ENCODE measurements at regions not wholly inside any gene's neighbourhood (a gene's known extent, or its start where the extent isn't known, plus 50 kb on each side); places are given as distances from the start of the nearest gene placed in this dataset.

- no peak for DNase-seq (ENCODE audit: low spot score in 2 of 2)
- H3K4me1 Mint-ChIP-seq, result peaks cover 4% of the 10 kb centered on the region
- no peak overlapping the region for H3K4me3 Mint-ChIP-seq
- H3K27me3 Mint-ChIP-seq, result peaks cover 27% of the 10 kb centered on the region
- H3K36me3 Mint-ChIP-seq (ENCODE audit: insufficient read depth), result peaks cover 2% of the 10 kb centered on the region
- no peak for ATAC-seq (replicated peaks; ENCODE audit: extremely low read depth, poor library complexity, severe bottlenecking)
- no peak overlapping the region for H3K27ac Mint-ChIP-seq (ENCODE audit: low read depth)
- H3K9me3 Mint-ChIP-seq, result no peaks in the 10 kb centered on the region
Observed at GRCh38 chr22:44429941-44430587, 68.0 kb downstream of the RTL6 start.

- DNase-seq (ENCODE audit: low spot score in 2 of 2), result no peak
- Mint-ChIP-seq H3K4me1 (peaks cover 4% of the 10 kb centered on the region), H3K9me3 (no peaks in the 10 kb centered on the region), H3K4me3 (no peak overlapping the region), H3K36me3 (ENCODE audit: insufficient read depth) (peaks cover 2% of the 10 kb centered on the region), H3K27me3 (peaks cover 36% of the 10 kb centered on the region), H3K27ac (ENCODE audit: low read depth) (no peak overlapping the region)
- no peak for ATAC-seq (replicated peaks; ENCODE audit: extremely low read depth, poor library complexity, severe bottlenecking)
Observed at GRCh38 chr22:44428941-44429830, 68.8 kb downstream of the RTL6 start.

- Mint-ChIP-seq H3K4me1 (peaks cover 4% of the 10 kb centered on the region), H3K36me3 (ENCODE audit: insufficient read depth) (peaks cover 2% of the 10 kb centered on the region), H3K27me3 (peaks cover 49% of the 10 kb centered on the region), H3K4me3 (no peak overlapping the region), H3K27ac (ENCODE audit: low read depth) (no peak overlapping the region), H3K9me3 (no peaks in the 10 kb centered on the region)
- ATAC-seq (replicated peaks; ENCODE audit: extremely low read depth, poor library complexity, severe bottlenecking), result no peak
- DNase-seq (ENCODE audit: low spot score in 2 of 2), result no peak
Observed at GRCh38 chr22:44427611-44428470, 70.2 kb downstream of the RTL6 start.

GRCh38 chr22:44426981-44427380 lies 71.1 kb downstream of the RTL6 start:
- Mint-ChIP-seq H3K27ac (ENCODE audit: low read depth) (no peak overlapping the region), H3K4me3 (no peak overlapping the region), H3K27me3 (peaks cover 58% of the 10 kb centered on the region), H3K36me3 (ENCODE audit: insufficient read depth) (peaks cover 2% of the 10 kb centered on the region), H3K9me3 (no peaks in the 10 kb centered on the region), H3K4me1 (peaks cover 3% of the 10 kb centered on the region)
- DNase-seq (ENCODE audit: low spot score in 2 of 2), result no peak
- no peak for ATAC-seq (replicated peaks; ENCODE audit: extremely low read depth, poor library complexity, severe bottlenecking)

- ATAC-seq (replicated peaks; ENCODE audit: extremely low read depth, poor library complexity, severe bottlenecking) (no peak), DNase-seq (ENCODE audit: low spot score in 2 of 2) (no peak)
- Mint-ChIP-seq H3K4me1 (no peaks in the 10 kb centered on the region), H3K27me3 (peaks cover 71% of the 10 kb centered on the region), H3K27ac (ENCODE audit: low read depth) (no peak overlapping the region), H3K9me3 (no peaks in the 10 kb centered on the region), H3K36me3 (ENCODE audit: insufficient read depth) (peaks cover 2% of the 10 kb centered on the region), H3K4me3 (no peak overlapping the region)
Observed at GRCh38 chr22:44425694-44426045, 72.4 kb downstream of the RTL6 start.

- Mint-ChIP-seq H3K27me3 (peaks cover 77% of the 10 kb centered on the region), H3K4me1 (no peaks in the 10 kb centered on the region), H3K4me3 (no peak overlapping the region), H3K27ac (ENCODE audit: low read depth) (no peak overlapping the region), H3K9me3 (peaks cover under 1% of the 10 kb centered on the region), H3K36me3 (ENCODE audit: insufficient read depth) (peaks cover 2% of the 10 kb centered on the region)
- ATAC-seq (replicated peaks; ENCODE audit: extremely low read depth, poor library complexity, severe bottlenecking) (no peak), DNase-seq (ENCODE audit: low spot score in 2 of 2) (no peak)
Observed at GRCh38 chr22:44424867-44425693, 73.0 kb downstream of the RTL6 start.

GRCh38 chr22:44424359-44424682 lies 73.7 kb downstream of the RTL6 start:
- H3K4me3 Mint-ChIP-seq, result no peak overlapping the region
- H3K4me1 Mint-ChIP-seq, result no peaks in the 10 kb centered on the region
- H3K36me3 Mint-ChIP-seq (ENCODE audit: insufficient read depth), result peaks cover 1% of the 10 kb centered on the region
- DNase-seq (ENCODE audit: low spot score in 2 of 2) (no peak), ATAC-seq (replicated peaks; ENCODE audit: extremely low read depth, poor library complexity, severe bottlenecking) (no peak)
- peaks cover 80% of the 10 kb centered on the region for H3K27me3 Mint-ChIP-seq
- peaks cover 8% of the 10 kb centered on the region for H3K9me3 Mint-ChIP-seq
- H3K27ac Mint-ChIP-seq (ENCODE audit: low read depth), result peak overlapping the region; percentile 73

GRCh38 chr22:44423556-44424358 lies 74.3 kb downstream of the RTL6 start:
- Mint-ChIP-seq H3K27ac (ENCODE audit: low read depth) (peak overlapping the region; percentile 73), H3K36me3 (ENCODE audit: insufficient read depth) (no peaks in the 10 kb centered on the region), H3K4me3 (no peak overlapping the region), H3K27me3 (peaks cover 80% of the 10 kb centered on the region), H3K4me1 (no peaks in the 10 kb centered on the region), H3K9me3 (peaks cover 9% of the 10 kb centered on the region)
- ATAC-seq (replicated peaks; ENCODE audit: extremely low read depth, poor library complexity, severe bottlenecking) (no peak), DNase-seq (ENCODE audit: low spot score in 2 of 2) (no peak)

- H3K27me3 Mint-ChIP-seq, result peaks cover 81% of the 10 kb centered on the region
- ATAC-seq (replicated peaks; ENCODE audit: extremely low read depth, poor library complexity, severe bottlenecking), result no peak
- H3K4me1 Mint-ChIP-seq, result no peaks in the 10 kb centered on the region
- no peaks in the 10 kb centered on the region for H3K36me3 Mint-ChIP-seq (ENCODE audit: insufficient read depth)
- no peak for DNase-seq (ENCODE audit: low spot score in 2 of 2)
- H3K4me3 Mint-ChIP-seq, result no peak overlapping the region
- H3K9me3 Mint-ChIP-seq, result peaks cover 9% of the 10 kb centered on the region
- H3K27ac Mint-ChIP-seq (ENCODE audit: low read depth), result no peak overlapping the region
Observed at GRCh38 chr22:44422746-44423380, 75.2 kb downstream of the RTL6 start.

- peaks cover 21% of the 10 kb centered on the region for H3K9me3 Mint-ChIP-seq
- DNase-seq (ENCODE audit: low spot score in 2 of 2) (no peak), ATAC-seq (replicated peaks; ENCODE audit: extremely low read depth, poor library complexity, severe bottlenecking) (no peak)
- H3K27me3 Mint-ChIP-seq, result peaks cover 73% of the 10 kb centered on the region
- H3K27ac Mint-ChIP-seq (ENCODE audit: low read depth), result no peak overlapping the region
- H3K4me3 Mint-ChIP-seq, result no peak overlapping the region
- no peaks in the 10 kb centered on the region for H3K4me1 Mint-ChIP-seq
- H3K36me3 Mint-ChIP-seq (ENCODE audit: insufficient read depth), result no peaks in the 10 kb centered on the region
Observed at GRCh38 chr22:44419429-44419828, 78.6 kb downstream of the RTL6 start.

GRCh38 chr22:44413211-44413610 lies 84.8 kb downstream of the RTL6 start:
- no peak overlapping the region for H3K27ac Mint-ChIP-seq (ENCODE audit: low read depth)
- H3K9me3 Mint-ChIP-seq, result peaks cover 11% of the 10 kb centered on the region
- DNase-seq (ENCODE audit: low spot score in 2 of 2) (no peak), ATAC-seq (replicated peaks; ENCODE audit: extremely low read depth, poor library complexity, severe bottlenecking) (no peak)
- peaks cover 3% of the 10 kb centered on the region for H3K36me3 Mint-ChIP-seq (ENCODE audit: insufficient read depth)
- H3K27me3 Mint-ChIP-seq, result peaks cover 32% of the 10 kb centered on the region
- no peaks in the 10 kb centered on the region for H3K4me1 Mint-ChIP-seq
- no peak overlapping the region for H3K4me3 Mint-ChIP-seq

Data from central memory CD8-positive, alpha-beta T cell (primary cell).